GM23338 (cell line): ENCODE measurements at regions not wholly inside any gene's neighbourhood (a gene's known extent, or its start where the extent isn't known, plus 50 kb on each side); places are given as distances from the start of the nearest gene placed in this dataset.

Experiments
- EZH2 ChIP-seq: fragments of 200-600 bp; sonication (generic); IDR thresholded peaks from one replicate; pipeline ENCODE4 v1.8.0; 2017; ENCODE audit warnings: antibody characterized with exemption, mild to moderate bottlenecking, low read depth; ENCODE audit not compliant: unreplicated experiment
- JUNB ChIP-seq: IDR thresholded peaks from one replicate; pipeline ENCODE4 v1.6.1; 2016; ENCODE audit warnings: antibody characterized with exemption; ENCODE audit not compliant: unreplicated experiment
- POLR2AphosphoS5 ChIP-seq: IDR thresholded peaks from 2 replicates; pipeline ENCODE4 v1.6.1; 2016; ENCODE audit warnings: antibody characterized with exemption, low read depth
- TF ChIP-seq, protein P1 (sequence below), 2 experiments: fragments of 200-600 bp in 1 of 2; sonication (generic) in 1 of 2; conservative IDR thresholded peaks; 2 replicates each; pipeline versions ENCODE4 v1.5.1 to v1.6.1; 2016 to 2017; ENCODE audit warnings: antibody characterized with exemption in 2 of 2, low read depth in 2 of 2, mild to moderate bottlenecking in 2 of 2, moderate library complexity in 1 of 2
- TF ChIP-seq, protein P2 (sequence below): IDR thresholded peaks from one replicate; pipeline ENCODE4 v1.6.1; 2018; ENCODE audit warnings: antibody characterized with exemption; ENCODE audit not compliant: unreplicated experiment

DNA sequence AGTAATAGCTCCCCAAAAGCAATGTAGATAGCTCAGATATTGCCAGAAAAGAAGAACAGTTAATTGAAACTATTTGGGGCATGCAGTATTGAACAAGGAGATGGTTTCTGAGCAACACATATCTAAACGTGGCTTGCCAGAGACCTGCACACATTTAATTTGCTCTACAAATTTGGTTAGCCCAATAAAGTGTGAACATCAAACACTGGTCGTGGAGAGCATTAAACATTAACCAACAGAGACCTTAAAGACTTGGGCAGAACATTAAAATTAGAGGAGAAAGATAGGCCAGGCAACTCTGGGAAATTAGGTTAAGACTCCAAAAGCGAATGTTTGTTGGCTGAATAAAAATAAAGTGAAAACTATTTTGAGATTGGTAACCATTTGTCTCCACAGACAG is 61.6 kb upstream of the ARID5B start:
- TF ChIP-seq, protein P1, sequence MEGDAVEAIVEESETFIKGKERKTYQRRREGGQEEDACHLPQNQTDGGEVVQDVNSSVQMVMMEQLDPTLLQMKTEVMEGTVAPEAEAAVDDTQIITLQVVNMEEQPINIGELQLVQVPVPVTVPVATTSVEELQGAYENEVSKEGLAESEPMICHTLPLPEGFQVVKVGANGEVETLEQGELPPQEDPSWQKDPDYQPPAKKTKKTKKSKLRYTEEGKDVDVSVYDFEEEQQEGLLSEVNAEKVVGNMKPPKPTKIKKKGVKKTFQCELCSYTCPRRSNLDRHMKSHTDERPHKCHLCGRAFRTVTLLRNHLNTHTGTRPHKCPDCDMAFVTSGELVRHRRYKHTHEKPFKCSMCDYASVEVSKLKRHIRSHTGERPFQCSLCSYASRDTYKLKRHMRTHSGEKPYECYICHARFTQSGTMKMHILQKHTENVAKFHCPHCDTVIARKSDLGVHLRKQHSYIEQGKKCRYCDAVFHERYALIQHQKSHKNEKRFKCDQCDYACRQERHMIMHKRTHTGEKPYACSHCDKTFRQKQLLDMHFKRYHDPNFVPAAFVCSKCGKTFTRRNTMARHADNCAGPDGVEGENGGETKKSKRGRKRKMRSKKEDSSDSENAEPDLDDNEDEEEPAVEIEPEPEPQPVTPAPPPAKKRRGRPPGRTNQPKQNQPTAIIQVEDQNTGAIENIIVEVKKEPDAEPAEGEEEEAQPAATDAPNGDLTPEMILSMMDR (conservative IDR thresholded peaks at IDR 0.05; ENCODE audit: low read depth in 2 of 2): no peak
- TF ChIP-seq, protein P2, sequence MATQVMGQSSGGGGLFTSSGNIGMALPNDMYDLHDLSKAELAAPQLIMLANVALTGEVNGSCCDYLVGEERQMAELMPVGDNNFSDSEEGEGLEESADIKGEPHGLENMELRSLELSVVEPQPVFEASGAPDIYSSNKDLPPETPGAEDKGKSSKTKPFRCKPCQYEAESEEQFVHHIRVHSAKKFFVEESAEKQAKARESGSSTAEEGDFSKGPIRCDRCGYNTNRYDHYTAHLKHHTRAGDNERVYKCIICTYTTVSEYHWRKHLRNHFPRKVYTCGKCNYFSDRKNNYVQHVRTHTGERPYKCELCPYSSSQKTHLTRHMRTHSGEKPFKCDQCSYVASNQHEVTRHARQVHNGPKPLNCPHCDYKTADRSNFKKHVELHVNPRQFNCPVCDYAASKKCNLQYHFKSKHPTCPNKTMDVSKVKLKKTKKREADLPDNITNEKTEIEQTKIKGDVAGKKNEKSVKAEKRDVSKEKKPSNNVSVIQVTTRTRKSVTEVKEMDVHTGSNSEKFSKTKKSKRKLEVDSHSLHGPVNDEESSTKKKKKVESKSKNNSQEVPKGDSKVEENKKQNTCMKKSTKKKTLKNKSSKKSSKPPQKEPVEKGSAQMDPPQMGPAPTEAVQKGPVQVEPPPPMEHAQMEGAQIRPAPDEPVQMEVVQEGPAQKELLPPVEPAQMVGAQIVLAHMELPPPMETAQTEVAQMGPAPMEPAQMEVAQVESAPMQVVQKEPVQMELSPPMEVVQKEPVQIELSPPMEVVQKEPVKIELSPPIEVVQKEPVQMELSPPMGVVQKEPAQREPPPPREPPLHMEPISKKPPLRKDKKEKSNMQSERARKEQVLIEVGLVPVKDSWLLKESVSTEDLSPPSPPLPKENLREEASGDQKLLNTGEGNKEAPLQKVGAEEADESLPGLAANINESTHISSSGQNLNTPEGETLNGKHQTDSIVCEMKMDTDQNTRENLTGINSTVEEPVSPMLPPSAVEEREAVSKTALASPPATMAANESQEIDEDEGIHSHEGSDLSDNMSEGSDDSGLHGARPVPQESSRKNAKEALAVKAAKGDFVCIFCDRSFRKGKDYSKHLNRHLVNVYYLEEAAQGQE: no peak
- TF ChIP-seq EZH2 (no peak), POLR2AphosphoS5 (no peak), JUNB (no peak)
